LHCN-M2 (cell line): ENCODE measurements at regions not wholly inside any gene's neighbourhood (a gene's known extent, or its start where the extent isn't known, plus 50 kb on each side); places are given as distances from the start of the nearest gene placed in this dataset.

Experiments
- DNase-seq: peaks from one replicate; pipeline ENCODE4 v3.0.0-alpha.2; 2012; ENCODE audit warnings: low read depth

DNA sequence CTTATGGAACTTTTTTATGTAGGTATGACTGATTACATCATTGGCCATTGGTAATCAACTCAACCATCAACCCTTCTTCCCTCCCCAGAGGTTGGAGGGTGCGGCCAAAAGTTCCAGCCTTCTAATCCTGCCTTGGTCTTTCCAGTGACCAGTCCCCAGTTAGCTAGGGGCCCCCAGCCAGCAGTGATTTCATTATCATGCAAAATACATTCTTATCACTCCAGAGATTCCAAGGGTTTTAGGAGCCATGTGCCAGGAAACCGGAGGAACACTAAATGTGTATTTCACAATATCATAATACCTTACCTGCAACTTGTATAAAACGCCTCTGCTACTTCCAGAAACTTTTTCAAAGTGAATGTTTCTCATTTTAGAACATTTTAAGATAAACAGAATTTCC, 181.5 kb upstream of the PELI2 start:
- no peak for DNase-seq

DNA sequence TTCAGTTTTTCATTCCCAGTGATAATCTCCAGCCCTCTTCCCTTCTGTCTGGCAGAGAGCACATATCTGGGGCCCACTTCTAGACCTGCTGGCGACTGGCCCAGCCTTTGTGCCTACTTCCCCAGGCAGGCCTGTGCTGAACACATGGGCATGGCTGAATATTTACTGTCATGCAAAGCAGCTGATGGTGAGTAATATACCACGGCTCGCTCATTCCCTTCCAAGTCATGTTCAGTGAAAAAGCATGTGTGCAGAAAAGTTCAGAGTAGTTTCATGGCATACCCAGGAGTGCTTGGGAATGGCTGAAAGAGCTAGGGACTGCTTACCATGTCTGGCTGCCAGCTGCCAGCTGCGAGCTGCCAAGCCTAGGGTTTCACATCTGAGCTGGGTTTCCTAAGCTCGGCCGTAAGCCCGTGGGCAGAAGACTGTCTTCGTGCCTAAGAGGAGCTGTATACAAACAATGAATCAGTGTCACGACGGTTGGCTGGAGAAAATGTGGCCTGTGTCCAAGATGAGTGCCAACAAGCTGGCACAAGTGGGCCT, 179.9 kb upstream of the PELI2 start:
- DNase-seq, result peak; percentile 81

DNA sequence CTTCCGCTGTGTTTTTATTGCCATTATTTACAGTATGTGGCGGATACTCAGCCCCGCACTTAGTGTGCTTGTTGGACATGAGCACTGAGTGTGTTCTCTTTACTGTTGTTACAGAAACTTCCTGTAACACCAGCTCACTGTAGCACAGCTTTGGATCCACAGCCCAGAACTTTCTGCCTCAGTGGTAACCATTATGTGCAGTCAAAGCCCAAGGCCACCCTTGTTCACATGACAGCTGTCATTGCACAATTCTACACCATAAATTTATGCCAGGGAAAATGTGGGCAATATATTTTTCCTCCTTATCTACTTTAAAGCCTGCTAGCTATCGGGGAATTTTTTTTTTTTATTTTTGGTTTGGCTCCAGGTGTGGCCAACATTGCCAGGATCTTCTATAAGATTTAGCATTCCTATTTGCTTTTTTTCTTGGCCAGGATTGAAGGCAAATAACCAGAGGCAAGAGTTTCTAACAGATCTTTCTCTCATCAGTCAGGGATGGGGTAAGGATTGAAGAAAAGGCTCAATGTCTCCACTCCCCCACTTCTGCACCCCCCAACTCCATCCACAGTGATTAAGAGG, 176.0 kb upstream of the PELI2 start:
- DNase-seq, result no peak

DNA sequence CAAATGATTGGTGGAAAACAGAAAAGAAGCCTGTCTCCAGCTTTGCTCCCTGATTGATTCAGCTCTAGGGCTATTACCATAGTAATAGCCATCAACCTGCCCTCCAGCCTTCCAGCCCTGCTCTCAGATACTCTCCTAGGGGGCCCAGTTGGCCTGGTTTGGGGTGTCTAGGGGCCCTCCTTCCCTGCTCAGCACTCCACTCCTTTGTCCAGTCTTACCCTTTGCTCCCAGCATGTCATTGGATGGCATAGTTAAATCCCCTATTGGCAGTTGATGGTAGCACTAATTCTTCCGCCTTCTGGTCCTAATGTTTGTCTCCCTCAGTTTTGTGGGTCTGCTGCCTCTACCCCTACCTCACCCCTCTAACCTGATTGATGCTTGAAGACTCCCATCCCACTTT, 175.4 kb upstream of the PELI2 start:
- no peak for DNase-seq

DNA sequence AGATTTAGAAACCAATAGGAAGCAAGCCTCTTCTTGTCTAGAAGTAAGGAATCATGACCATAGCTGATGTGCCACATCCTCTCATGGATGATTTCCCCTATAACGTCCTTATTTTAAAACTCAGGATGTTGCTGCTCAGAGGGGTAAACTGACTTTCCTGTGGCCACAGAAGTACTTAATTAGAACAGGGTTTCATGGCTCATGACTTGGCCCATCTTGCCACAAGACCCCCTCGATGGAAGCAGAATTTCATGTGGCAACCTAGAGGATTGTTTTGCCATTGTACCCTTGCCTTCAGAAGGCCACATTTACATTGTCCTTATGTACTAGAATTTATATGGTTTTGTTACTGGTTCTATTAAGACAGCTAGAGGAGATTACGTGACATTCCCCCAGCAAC, 173.5 kb upstream of the PELI2 start:
- DNase-seq, result no peak

DNA sequence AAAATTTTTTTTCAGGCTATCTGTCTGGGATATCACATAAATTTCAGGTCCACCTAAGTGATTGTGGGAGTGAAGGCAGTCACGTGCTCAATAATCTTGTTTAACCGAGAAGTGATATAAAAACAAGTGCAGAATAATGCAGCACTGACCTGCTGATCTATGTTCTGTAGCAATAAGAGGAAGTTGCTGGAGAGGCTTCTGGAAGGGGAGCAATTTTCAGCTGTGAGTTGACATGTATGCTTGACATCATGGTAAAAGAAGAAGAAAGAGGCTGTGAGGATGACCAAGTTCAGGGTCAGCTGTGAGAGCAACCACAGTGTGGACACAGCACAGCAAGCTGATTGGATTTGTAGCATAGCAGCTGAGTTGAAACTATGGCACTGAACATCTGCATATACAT, 172.0 kb upstream of the PELI2 start:
- no peak for DNase-seq

DNA sequence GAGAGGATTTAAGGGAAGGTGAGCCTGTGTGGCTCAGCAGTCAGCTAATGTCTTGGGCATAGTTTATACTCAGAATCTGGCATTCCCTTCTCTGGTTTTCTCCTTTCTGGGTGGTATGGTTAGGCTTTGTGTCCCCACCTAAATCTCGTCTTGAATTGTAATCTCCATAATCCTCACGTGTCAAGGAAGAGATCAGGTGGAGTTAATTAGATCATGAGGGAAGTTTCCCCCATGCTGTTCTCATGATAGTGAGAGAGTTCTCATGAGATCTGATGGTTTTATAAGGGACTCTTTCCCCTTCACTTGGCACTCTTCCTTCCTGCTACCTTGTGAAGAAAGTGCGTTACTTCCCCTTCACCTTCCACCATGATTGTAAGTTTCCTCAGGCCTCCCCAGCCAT, 169.8 kb upstream of the PELI2 start:
- DNase-seq, result no peak

DNA sequence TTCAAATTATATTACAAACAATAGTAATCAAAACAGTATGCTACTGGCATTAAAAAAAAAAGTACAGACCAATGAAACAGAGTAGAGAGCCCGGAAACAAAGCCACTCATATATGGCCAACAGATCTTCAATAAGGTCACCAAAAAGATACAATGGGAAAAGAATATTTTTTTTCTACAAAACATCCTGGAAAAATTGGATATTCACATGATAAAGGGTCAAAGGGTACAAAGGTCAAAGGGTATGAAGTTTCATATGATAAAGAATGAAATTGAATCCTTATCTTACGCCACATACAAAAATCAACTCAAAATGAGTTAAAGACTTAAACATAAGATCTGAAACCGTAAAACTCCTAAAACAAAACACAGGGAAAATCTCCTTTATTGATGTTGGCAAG, 168.5 kb upstream of the PELI2 start:
- no peak for DNase-seq

DNA sequence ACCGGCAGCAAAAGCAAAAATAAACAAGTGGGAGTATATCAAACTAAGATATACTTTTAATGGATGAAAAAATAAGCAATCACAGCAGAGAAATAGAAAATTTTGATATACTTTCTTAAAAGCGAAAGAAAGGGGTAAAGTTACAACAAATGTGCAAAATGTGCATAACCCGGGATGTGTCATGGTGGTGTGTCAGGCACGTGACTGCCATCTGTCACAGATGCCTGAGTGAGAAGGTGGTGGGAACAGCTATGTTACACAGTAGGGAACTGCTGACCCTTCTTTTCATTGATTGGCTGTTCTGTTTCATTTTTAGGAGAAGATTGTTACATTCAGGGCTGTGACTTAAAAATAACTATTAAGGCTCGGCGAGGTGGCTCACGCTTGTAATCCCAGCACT, 168.1 kb upstream of the PELI2 start:
- DNase-seq, result peak; percentile 28

DNA sequence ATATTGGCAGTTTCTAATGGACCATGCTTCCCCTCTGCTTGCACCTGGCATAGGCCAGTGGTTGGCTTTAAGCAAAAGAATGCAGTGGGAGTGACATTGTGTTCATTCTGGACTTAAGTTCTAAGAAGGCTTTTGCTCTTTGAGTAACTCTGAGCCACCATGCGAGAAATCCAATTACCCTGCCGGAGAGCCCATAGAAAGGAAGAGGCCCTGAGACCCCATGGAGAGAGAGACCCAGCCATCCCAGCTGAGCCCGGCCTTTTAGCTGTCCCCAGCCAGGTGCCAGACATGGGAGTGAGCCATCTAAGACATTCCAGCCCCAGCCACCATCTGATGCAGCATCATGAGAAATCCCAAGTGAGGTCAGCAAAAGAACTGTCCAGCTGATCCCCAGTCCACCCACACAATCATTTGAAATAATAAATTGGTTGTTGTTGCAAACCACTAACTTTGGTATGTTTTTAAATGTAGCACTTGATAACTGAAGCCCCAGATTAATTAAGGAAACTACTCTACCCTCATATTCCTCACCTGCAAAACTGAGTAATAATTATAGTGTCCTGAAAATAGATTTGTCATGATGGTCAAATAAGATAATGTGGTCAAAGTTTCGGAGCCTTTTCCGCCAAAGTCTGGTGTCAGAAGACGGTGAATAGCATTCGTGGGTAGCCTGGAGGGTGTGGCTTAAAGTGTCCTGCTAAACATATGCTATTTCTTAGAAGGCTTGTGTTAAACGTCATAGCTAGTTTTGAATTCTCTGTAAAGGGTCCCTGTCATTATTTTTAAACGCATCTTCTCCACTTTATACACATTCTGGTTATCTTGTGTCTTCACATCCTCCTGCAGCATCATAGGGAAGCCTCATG, 166.6 kb upstream of the PELI2 start:
- DNase-seq, result no peak

DNA sequence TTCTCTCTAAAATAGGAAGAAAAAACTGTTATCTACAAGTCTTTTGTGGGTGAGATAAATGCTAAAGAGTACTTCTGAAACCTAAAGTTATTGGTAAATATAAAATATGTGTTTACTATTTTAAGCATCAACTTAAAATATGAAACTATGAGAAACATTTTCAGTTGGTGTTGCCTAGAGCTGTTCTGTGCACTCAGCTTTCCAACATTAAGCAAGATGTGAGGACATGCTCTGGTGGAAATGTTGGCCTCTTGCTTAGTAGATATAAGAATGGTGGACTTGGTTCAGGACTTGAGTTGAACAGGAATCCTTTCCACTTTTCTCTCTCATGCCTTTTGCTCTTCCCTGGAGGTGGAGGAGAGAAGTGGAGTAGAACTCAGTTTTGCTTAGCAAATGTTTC, 164.1 kb upstream of the PELI2 start:
- no peak for DNase-seq

DNA sequence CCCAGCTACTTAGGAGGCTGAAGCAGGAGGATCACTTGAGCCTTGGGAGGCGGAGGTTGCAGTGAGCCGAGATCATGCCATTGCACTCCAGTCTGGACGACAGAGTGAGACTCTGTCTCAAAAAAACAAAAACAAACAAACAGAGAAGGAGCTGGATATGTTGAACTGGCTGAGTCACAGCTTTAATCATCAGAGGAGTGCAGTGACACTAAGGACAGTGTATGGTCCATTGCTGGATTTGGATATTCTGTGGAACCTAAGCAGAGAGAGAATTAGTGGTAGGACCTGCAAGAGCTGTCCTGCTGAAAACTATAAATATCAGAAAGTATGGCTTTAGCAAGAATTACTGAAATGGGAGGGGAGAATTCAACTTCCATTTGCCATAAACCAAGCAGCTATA, 163.0 kb upstream of the PELI2 start:
- no peak for DNase-seq

DNA sequence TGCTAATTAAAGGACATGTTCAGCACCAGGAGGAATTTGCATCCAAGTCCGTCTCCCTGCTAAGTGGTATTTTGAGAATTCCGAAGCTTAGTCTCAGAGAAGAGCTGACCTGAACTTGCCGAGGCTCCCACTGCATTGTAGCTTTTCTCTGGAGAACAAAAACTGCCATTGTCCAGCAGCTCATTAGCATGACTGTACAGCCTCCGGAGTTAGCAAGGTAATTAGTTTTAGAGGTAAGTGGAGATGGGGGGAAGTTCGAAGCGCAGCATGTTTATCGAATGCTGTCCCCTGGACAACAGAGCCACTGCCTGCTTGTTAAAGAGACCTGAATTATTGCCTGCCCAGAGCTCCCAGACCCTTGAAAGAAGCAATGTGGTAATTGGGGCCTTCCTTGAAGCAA, 160.3 kb upstream of the PELI2 start:
- no peak for DNase-seq

DNA sequence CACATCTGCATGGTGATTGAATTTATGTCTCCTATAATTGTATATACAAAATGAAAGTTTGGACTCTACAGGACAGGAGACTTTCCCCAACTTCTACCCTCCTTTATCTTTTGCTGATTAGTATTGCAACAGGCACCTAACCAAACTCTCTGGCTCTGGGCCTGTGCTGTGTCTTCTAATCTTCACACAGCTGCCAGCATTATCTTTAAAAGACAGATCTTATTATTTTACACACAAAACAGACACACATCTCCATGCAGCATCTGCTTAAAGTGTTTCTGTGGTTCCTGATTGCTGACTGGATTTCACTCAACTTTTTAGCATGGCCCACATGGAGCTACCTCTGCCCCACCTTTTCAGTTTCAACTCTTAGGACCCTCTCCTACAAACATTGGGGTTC, 154.9 kb upstream of the PELI2 start:
- DNase-seq, result no peak

DNA sequence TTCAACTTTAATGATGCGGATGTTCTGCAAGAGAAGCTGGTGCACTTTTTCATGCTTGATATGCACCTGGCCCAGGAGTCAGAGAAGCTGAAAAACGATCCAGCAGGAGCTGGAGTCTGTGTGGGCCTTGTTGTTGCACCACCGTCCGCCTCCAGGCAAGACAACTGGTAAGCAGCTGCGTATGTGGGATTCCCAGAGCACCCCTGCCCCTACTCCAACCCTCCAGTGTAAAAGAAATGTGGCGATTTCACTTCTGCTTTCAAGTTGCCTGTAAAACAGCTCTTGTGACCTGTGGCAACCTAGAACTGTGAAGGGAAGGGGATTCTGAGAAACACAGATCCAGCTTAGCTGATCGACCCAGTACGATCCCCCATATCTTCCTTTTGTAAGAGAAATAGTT, 154.1 kb upstream of the PELI2 start:
- DNase-seq, result no peak

DNA sequence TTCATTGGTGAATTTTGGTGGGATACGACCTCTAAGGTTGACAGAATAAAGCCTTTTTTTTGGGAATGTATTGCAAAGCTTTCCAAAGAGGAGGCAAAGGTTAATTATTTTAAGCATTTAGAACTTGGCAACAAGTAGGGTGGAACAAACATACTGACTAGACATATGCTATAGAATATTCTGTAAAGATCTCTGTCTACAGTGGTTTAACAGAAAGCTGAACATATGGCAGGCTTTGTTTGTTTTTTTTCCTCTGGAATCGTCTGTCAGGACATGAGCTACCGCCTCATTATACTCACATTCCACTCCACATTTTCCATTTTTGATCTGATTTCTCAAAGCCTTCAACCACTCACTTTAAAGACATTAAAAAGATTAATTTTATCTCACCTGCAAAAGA, 153.4 kb upstream of the PELI2 start:
- DNase-seq, result no peak

DNA sequence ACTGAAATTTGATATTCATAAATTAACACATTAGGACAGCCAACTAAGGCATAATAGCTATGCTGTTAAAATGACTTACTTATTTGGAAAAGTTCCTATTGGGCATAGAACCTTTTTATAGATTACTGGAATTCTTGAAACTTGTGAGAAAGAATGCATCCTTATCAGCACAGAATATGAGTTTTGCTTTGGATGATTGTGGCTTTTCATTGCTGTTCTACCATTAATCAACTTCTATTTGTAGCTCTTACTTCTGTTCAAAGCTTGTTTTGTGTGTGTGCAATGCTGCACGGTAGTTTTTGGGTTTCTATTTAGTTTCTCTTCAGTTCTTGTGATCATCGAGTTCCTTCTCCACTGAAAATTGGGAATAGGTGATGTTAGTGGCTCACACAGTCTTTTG, 152.4 kb upstream of the PELI2 start:
- no peak for DNase-seq

DNA sequence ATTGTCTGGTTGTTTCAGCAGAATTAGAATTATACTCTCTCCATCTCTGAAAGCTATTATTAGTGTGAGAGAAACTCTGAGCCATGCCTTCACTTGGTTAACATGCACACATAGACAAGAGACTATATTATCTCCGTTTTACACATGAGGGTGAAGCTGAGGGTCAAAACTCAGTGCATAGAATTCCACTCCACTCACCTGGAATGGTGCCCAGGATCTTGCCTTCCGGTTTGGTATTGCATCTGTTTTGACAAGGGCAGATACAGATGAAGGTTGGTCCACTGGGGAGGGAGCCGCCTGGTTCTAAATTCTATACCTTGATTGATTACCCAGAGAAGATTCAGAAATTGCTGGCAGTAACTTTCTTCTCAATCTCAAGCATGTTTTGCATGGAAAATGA, 149.5 kb upstream of the PELI2 start:
- DNase-seq, result no peak

DNA sequence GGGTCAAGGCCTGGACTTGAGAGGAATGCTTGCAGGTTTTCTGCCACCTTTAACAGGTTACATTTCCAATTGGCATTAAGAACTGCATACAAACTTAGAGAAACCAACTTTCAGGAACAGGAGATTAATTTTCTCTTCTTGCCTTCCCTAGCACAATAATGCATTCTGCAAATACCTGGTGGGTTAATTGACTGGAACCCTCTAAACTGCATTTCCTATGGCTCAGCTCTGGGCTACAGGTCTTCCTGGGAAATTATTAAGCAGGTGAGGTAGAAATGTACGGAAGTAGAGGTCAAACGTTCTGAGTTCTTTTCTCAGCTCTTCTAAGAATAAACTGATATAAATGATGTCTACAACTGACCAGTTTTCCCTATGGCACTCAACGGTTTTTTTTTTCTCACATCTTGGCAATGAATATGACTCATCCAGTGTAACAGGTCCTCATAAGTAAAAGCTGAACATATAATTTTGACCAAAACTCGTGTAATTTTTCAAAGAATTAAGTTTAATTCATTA, 144.9 kb upstream of the PELI2 start:
- DNase-seq, result no peak

DNA sequence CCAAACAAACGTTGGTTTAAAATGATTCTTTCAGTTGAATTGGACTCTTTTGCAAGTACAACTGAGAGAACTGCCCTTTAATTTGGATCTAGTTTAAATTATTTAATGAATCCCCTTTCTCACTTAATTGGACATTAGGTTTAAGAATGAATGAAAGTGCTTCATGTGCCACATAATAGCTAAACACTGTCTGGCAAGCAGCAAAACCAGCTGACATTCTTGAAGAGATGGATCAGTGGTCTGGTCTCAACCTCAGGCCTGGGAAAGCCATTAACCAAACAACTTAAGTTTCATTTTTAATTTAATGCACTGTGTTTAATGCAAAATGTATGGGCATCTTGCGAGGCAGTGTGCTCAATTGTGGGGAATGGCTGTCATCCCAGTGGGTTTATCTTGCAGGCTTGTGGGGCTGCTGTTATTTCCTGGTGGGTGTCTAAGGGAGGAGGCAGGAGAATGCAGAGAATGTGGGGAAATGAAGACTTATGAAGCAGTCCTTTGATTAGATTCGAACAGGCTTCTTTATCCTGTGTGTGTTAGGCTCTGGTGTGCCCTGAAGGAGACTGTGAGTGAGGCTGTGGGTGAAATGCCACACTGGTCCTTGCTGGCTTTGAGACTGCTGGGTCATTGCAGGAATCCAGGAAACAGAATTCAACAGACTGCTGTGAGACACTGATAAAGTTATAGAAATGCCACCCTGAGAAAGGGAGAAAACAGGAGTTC, 144.1 kb upstream of the PELI2 start:
- no peak for DNase-seq

DNA sequence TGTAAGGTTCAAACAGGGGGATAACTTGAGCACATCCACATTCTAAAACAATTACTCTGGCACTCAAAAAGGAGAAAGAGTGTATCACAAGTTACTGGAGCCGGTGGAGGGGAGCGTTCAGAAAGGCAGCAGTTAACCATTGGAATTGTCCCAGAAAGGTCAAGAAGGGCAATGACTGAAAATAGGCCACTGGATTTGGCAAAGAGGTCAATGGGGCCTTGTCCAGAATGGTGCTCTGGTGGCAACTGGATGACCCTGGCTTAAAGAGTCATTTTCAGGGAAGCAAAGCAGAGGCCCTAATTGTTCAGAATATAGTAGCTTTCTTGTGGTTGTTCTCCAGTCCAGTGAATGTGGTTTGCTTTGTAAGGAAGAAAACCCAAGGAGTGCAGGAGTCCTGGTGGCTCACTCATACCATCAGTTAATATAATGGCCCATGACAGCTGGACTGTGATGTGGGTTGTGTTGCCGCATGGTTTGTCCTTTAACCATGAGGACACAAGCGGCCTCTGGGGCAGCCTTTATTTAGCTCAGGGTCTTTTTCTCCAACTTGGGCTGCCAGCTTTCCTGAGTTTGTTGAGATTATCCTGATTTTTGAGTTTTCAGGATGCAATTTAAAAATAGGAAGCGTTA, 142.8 kb upstream of the PELI2 start:
- DNase-seq, result no peak

DNA sequence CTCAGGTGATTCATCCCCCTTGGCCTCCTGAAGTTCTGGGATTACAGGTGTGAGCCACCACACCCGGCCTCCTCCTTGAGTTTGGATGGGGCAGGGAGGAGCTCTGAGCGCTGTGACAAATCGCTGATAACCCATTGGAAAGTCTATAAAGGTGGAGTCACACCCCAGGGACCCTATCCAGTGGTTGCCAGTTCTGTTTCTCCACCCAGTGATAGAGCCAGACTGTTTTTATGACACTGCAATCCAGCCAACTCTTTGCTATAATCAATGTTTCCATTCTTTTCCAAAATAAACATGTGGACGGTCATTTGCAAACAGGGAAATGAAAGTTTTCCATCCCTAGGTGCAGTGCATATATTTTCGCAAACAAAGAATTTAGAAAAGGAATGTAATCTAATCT, 142.0 kb upstream of the PELI2 start:
- DNase-seq, result no peak
